A673 (cell line): ENCODE measurements at regions not wholly inside any gene's neighbourhood (a gene's known extent, or its start where the extent isn't known, plus 50 kb on each side); places are given as distances from the start of the nearest gene placed in this dataset.

Source experiments
- BruUV-seq: library from RNA; stranded (reverse); fragments of 400-500 nt; replicated peaks from 2 replicates; lab custom pipeline; 2021; lab: Mats Ljungman, UMichigan
- CTCF ChIA-PET: fragments of 300-600 bp; sonication (Branson Sonifier 250); formaldehyde crosslinking; loops from one replicate; lab custom pipeline; 2022; ENCODE audit warnings: antibody characterized with exemption; lab: Charles Lee
- POLR2A ChIA-PET: fragments of 300-600 bp; sonication (Branson Sonifier 250); formaldehyde crosslinking; loops from one replicate; lab custom pipeline; 2022; ENCODE audit warnings: antibody characterized with exemption; ENCODE audit not compliant: low non-redundant PET; lab: Charles Lee
- DNase-seq: peaks from one replicate; pipeline ENCODE4 v3.0.0-alpha.2; 2015; ENCODE audit warnings: low spot score
- H3K27ac ChIP-seq: fragments of 200-600 bp; sonication (generic); 2 replicates; pipeline ENCODE4 v1.5.1; 2016; ENCODE audit warnings: mixed run types, low read depth, mild to moderate bottlenecking, mixed read lengths, antibody characterized with exemption, low read length; ENCODE audit not compliant: poor library complexity, severe bottlenecking
- H3K27me3 ChIP-seq: fragments of 200-600 bp; sonication (generic); replicated peaks from 2 replicates; pipeline ENCODE4 v1.6.1; 2017; ENCODE audit warnings: mixed run types, low read depth, mild to moderate bottlenecking, mixed read lengths, antibody characterized with exemption, low read length; ENCODE audit not compliant: insufficient read depth, poor library complexity
- H3K36me3 ChIP-seq: fragments of 200-600 bp; sonication (generic); 2 replicates; pipeline ENCODE4 v1.6.1; 2016; ENCODE audit warnings: mixed run types, mild to moderate bottlenecking, mixed read lengths, antibody characterized with exemption, low read length; ENCODE audit not compliant: insufficient read depth, poor library complexity, severe bottlenecking
- H3K4me1 ChIP-seq: fragments of 200-600 bp; sonication (generic); 2 replicates; pipeline ENCODE4 v1.6.1; 2017; ENCODE audit warnings: mixed run types, mild to moderate bottlenecking, mixed read lengths, antibody characterized with exemption, low read length; ENCODE audit not compliant: insufficient read depth, poor library complexity, severe bottlenecking
- H3K4me3 ChIP-seq: fragments of 200-600 bp; sonication (generic); 2 replicates; pipeline ENCODE4 v1.5.1; 2016; ENCODE audit warnings: low read depth, mixed run types, mild to moderate bottlenecking, mixed read lengths, low read length; ENCODE audit not compliant: poor library complexity, severe bottlenecking
- H3K9me3 ChIP-seq: fragments of 200-600 bp; sonication (generic); 2 replicates; pipeline ENCODE4 v1.6.1; 2016; ENCODE audit warnings: mixed run types, low read depth, mild to moderate bottlenecking, mixed read lengths, antibody characterized with exemption, low read length; ENCODE audit not compliant: poor library complexity, severe bottlenecking
- CTCF ChIP-seq: fragments of 300-800, 200-600 bp; sonication (generic); conservative IDR thresholded peaks from 2 replicates; pipeline ENCODE4 v1.5.1; 2017; ENCODE audit warnings: low read depth, mild to moderate bottlenecking, antibody characterized with exemption, low read length, moderate library complexity, mixed read lengths
- EZH2 ChIP-seq: fragments of 200-600 bp; sonication (generic); IDR thresholded peaks from 2 replicates; pipeline ENCODE4 v1.6.1; 2017; ENCODE audit warnings: borderline replicate concordance, low read depth, mild to moderate bottlenecking, mixed read lengths, antibody characterized with exemption, low read length; ENCODE audit not compliant: poor library complexity, severe bottlenecking
- intact Hi-C: fragments of 100-400 bp; cut with micrococcal nuclease; formaldehyde crosslinking; loops from one replicate; pipeline ENCODE4 v1.10.0; 2022; ENCODE audit not compliant: unreplicated experiment

DNA sequence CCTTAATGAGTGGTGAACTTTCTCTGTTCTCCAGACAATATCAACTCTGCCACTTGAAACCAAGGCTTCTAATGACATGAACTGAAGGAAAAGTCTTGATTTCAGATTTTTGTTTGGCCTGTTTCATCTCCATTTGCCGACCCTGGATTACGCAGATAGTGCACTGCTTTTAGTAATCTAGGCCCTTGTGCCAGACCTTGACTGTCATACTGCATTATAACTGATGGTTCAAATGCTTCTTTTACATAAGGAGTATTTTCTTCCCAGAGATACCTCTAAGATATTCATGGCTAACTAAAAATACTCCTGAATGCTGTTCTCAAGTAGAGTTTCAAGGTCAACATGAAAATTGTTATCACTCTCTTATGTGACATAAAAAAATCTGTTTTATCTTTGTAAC, 238.7 kb upstream of the SEMA6A start:
- intact Hi-C loops: no loop called here
- H3K4me1 ChIP-seq: no peaks in the 10 kb centered on the region
- no TSS peak for BruUV-seq
- no peaks in the 10 kb centered on the region for H3K36me3 ChIP-seq
- no peak for DNase-seq
- ChIA-PET POLR2A (no interaction called here), CTCF (no interaction called here)
- no peak overlapping the region for H3K4me3 ChIP-seq
- H3K9me3 ChIP-seq: no peaks in the 10 kb centered on the region
- no peak for TF ChIP-seq EZH2
- TF ChIP-seq CTCF: no peak
- no peaks in the 10 kb centered on the region for H3K27me3 ChIP-seq
- H3K27ac ChIP-seq: no peak overlapping the region

DNA sequence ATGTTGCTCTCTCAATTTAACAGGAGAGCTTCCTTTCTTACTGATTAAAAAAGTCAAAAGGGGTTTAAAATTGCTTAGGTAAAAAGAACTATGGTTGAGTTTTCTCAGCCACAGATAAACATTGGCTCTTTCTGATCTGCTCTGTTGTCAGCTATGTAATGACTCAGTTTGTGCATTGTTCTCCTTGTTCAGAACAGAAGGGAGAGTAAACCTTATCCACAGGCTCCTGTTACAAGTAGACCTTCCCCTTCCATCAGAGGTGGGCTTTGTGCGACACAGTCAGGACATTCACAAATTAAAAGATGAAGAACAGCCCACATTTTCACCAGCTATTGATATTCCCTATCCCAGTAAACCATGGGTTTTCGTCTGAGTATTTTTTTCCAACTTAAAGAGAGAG, 236.3 kb upstream of the SEMA6A start:
- no peak overlapping the region for H3K27ac ChIP-seq
- TF ChIP-seq EZH2 (no peak), CTCF (no peak)
- ChIA-PET CTCF (no interaction called here), POLR2A (no interaction called here)
- DNase-seq: no peak
- BruUV-seq: no TSS peak
- intact Hi-C loops: no loop called here
- no peaks in the 10 kb centered on the region for H3K36me3 ChIP-seq
- no peaks in the 10 kb centered on the region for H3K9me3 ChIP-seq
- H3K4me1 ChIP-seq: peaks cover 7% of the 10 kb centered on the region
- H3K27me3 ChIP-seq: no peaks in the 10 kb centered on the region
- H3K4me3 ChIP-seq: no peak overlapping the region

DNA sequence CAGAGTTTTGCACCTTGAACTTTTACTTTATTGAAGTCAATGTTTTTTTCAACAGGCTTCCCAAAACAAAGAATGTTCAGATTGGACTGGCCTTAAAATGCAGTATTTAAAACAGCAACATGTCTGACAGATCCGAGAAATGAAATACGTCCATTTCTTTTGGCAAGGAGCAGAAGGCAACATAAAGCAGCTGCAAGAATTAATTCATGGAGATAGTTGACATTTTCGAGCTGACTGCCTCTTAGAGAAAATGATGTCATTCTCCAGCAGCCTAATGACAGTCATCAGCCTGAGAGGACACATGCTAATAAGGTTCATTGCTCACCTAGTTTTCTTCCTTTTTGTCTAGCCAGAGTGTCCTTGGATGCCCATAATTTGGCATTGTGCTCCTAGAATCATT, 232.2 kb upstream of the SEMA6A start:
- Histone ChIP-seq H3K4me3 (no peak overlapping the region), H3K9me3 (no peaks in the 10 kb centered on the region), H3K27me3 (no peaks in the 10 kb centered on the region), H3K36me3 (no peaks in the 10 kb centered on the region), H3K4me1 (peaks cover 7% of the 10 kb centered on the region), H3K27ac (no peak overlapping the region)
- TF ChIP-seq EZH2: no peak
- no peak for TF ChIP-seq CTCF
- intact Hi-C loops: no loop called here
- peak; percentile 8 for DNase-seq
- BruUV-seq: no TSS peak
- CTCF ChIA-PET: no interaction called here
- POLR2A ChIA-PET: no interaction called here

DNA sequence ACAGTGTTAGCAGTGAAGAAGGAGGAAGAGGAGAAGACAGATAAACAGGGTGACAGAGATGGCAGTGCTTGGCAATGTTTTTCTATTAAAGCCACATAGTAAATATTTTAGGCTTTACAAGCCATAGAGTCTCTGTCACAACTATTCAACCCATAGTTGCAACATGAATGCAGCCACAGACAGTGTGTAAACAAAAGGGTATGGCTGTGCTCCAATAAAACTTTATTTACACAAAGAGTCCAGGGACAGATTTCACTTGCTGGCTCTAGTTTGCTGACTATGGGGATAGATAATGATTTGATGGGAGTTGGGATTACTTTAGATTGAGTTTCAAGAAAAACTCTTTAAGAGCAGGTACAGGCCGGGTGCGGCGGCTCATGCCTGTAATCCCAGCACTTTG, 224.8 kb upstream of the SEMA6A start:
- POLR2A ChIA-PET: no interaction called here
- no peak for DNase-seq
- Histone ChIP-seq H3K4me3 (no peak overlapping the region), H3K4me1 (no peaks in the 10 kb centered on the region), H3K27me3 (no peaks in the 10 kb centered on the region), H3K27ac (no peak overlapping the region), H3K36me3 (no peaks in the 10 kb centered on the region), H3K9me3 (no peaks in the 10 kb centered on the region)
- intact Hi-C loops: no loop called here
- TF ChIP-seq CTCF (no peak), EZH2 (no peak)
- BruUV-seq: no TSS peak
- CTCF ChIA-PET: no interaction called here
